Stimulated activated CD4-positive, alpha-beta T cell treated with anti-CD3 and anti-CD28 coated beads, Interleukin-2, amount 100 ng/mL, for 24 hours (primary cell): ENCODE measurements at regions not wholly inside any gene's neighbourhood (a gene's known extent, or its start where the extent isn't known, plus 50 kb on each side); places are given as distances from the start of the nearest gene placed in this dataset.

ENCODE experiments used
- DNase-seq, 2 donors: peaks; one replicate each; pipeline ENCODE4 v3.0.0-alpha.2; 2020

DNA sequence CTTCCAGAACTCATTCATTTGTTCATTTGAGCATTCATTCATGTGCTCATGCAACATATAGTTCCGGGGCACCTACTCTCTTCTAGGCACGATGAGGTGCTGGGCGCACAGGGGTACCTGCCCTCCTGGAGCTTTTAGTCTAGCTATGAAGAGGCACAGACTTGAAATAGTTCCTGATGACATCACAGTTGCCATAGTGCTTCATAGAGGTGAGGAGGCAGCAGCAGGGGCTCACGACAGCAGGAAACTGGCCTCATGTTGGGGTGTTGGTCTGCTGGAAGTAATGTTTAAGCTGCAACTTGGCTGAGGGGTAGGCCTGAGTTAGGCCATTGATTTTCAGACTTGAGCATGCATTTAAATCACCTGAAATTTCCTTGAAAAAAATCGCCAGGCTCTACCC, 195.5 kb downstream of the PHETA1 start:
- no peak for DNase-seq

- no peak for DNase-seq
Measured at GRCh38 chr12:111172786-111173185, 196.1 kb downstream of the PHETA1 start.

GRCh38 chr12:111171832-111172231, 197.1 kb downstream of the PHETA1 start:
- no peak for DNase-seq

- DNase-seq: no peak
Measured at GRCh38 chr12:111171345-111171744, 197.6 kb downstream of the PHETA1 start.

GRCh38 chr12:111170543-111170942, 198.4 kb downstream of the PHETA1 start:
- DNase-seq: no peak

DNA sequence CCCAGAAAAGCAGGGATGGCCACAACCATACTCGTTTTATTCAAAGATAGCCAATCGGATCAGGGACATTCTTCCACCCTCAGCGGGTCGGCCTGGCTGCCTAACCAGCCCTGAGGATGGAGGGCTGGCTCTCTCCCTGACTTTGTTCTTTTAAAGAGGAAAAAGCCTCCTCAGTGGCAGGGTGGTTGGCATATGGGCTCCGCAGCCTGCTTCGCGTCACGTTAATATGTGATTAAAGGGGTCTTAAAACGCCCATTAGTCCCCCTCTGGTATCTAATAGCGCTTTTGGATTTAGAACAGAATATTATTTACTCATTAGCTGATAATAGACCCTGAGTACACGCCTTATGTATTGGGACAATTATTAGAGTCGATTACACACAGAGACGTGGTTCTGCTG, 199.4 kb downstream of the PHETA1 start:
- no peak for DNase-seq

DNA sequence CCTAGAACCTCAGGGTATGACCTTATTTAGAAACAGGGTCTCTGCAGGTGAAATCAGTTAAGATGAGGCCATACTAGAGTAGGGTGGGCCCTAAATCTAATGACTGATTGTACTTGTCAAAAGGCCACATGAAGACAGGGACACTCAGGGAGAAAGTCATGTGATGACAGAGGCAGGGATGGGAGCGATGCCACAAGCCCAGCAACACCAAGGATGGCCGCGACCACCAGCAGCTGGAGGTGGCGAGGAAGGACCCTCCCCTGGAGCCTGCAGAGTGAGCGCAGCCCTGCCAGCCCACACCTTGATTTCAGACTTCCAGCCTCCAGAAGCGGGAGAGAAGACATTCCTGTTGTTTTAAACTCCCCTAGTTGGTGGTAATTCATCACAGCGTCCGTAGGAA, 199.9 kb downstream of the PHETA1 start:
- DNase-seq: no peak

- DNase-seq: no peak
Measured at GRCh38 chr12:111168009-111168900, 200.6 kb downstream of the PHETA1 start.

DNA sequence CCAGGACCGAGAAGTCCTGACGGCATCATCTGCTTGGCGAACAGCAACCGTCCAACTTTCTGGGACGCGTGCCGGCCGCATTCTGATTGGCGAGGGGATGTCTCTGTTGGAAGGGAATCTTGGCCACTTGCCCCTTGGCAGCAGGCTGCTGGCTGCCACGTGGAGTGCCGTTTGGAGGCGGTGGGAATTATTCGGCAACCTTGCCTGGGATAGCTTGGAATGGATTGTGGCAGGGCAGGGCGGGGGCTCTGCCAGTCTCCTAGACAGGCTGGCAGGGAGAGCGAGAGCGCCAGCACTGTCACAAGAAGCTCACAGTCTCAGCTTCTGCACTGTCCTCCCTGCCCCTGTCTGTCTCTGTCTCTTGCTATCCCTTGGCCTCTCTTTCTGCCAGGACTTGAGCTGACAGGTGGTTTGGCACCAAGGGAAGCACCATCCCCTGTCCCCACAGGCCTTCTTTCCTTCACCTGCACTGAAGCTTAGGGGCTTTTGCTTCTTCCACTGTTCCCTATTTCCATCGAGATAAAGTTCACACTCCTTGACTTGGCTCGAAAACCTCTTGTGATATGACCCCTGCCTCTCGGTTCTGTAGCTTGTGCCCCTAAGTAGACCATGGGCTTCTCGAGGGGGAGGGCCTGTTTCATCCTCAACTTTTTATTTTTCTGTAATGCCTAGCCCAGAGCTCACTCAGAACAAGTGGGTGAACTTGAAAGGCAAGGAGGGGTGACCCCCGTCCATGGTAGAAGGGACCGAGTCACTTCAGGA, 201.9 kb downstream of the PHETA1 start:
- DNase-seq: no peak

- DNase-seq: no peak
Measured at GRCh38 chr12:111164833-111165525, 203.9 kb downstream of the PHETA1 start.

DNA sequence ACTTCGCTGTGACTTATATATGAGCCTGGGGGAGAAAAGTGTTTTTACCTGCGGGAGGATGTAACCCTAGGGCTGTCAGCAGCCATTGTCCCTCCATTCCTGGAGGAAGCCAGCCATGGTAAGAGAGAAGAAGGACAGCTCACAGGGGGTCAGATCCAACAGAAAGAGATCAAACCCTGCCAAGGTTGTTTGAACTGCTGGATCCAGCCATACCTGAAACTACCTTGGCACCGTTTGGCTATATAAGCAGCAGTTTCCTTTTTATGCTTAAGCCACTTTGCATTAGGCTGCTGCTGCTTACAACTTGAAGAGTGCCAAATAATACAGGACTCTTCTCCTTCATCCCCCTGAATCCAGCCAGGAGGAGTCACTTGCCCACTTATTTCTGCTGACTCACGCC, 205.5 kb downstream of the PHETA1 start:
- no peak for DNase-seq

- no peak for DNase-seq
Measured at GRCh38 chr12:111161898-111162297, 207.0 kb downstream of the PHETA1 start.

- no peak for DNase-seq
Measured at GRCh38 chr12:111160350-111161241, 208.3 kb downstream of the PHETA1 start.

GRCh38 chr12:111158992-111159391, 209.9 kb downstream of the PHETA1 start:
- no peak for DNase-seq

- no peak for DNase-seq
Measured at GRCh38 chr12:111157486-111157885, 211.4 kb downstream of the PHETA1 start.

GRCh38 chr12:111156304-111156703, 212.6 kb downstream of the PHETA1 start:
- no peak for DNase-seq

- DNase-seq: no peak
Measured at GRCh38 chr12:111155521-111155920, 213.4 kb downstream of the PHETA1 start.

- DNase-seq: no peak
Measured at GRCh38 chr12:111155020-111155419, 213.9 kb downstream of the PHETA1 start.

DNA sequence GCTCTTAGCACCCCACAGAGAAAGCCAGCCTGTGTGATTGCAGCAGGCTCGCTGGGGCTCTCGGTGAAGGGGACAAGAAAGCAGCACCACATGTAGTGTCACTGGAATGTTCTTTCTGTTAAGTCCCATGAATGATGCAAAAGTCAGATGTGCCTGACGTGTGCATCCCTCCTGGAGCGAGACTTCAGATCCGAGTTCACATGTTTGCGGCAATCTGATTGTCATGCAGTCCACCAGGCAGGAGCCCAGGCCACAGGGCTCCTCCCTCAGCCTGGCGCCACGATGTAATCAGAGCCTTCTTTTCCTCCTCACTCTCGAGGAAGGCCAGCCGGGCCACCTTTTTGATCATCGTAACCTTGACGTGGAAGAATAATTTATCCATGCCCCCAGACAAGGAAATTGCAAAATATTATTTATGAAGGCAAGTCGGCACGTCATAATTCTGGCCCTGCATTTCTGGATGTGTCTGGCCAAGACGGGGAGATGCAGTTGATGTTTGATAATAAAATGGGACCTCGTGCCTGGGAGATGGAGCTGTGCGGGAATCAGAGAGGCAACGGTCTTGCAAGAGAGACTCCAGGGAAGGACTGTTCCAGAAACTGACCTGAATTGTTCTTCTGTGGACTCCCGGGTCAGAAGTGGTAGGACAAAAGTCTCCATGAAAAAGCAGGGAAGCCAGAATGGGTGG, 214.6 kb downstream of the PHETA1 start:
- DNase-seq: no peak

- DNase-seq: no peak
Measured at GRCh38 chr12:111152561-111152960, 216.3 kb downstream of the PHETA1 start.

GRCh38 chr12:111150921-111151840, 217.7 kb downstream of the PHETA1 start:
- DNase-seq: no peak
